ENCODE measurements at regions not wholly inside any gene's neighbourhood (a gene's known extent, or its start where the extent isn't known, plus 50 kb on each side); places are given as distances from the start of the nearest gene placed in this dataset.

GRCh38 chr5:8752595-8752994 is 793.3 kb downstream of the SEMA5A start:
- Mint-ChIP-seq H3K9me3 (peaks cover 9 to 10% of the 10 kb centered on the region in 2 donors), H3K36me3 (no peaks in the 10 kb centered on the region), H3K4me1 (no peaks in the 10 kb centered on the region), H3K4me3 (no peak overlapping the region), H3K27me3 (ENCODE audit: low read depth in 2 of 2) (no peaks in the 10 kb centered on the region), H3K27ac (no peak overlapping the region)
- ATAC-seq (no peak), DNase-seq (no peak)
- Histone ChIP-seq H3K36me3 (ENCODE audit: control insufficient read depth, insufficient read depth, low read length) (no peaks in the 10 kb centered on the region), H3K27me3 (ENCODE audit: control insufficient read depth, insufficient read depth, low read length) (no peaks in the 10 kb centered on the region), H3K4me1 (ENCODE audit: control insufficient read depth, insufficient read depth, low read length) (no peaks in the 10 kb centered on the region), H3K27ac (ENCODE audit: low read length) (no peak overlapping the region), H3K9me3 (ENCODE audit: control insufficient read depth, insufficient read depth, low read length) (peaks cover under 1% of the 10 kb centered on the region), H3K4me3 (ENCODE audit: low read length) (no peak overlapping the region)
- TF ChIP-seq, protein P1, sequence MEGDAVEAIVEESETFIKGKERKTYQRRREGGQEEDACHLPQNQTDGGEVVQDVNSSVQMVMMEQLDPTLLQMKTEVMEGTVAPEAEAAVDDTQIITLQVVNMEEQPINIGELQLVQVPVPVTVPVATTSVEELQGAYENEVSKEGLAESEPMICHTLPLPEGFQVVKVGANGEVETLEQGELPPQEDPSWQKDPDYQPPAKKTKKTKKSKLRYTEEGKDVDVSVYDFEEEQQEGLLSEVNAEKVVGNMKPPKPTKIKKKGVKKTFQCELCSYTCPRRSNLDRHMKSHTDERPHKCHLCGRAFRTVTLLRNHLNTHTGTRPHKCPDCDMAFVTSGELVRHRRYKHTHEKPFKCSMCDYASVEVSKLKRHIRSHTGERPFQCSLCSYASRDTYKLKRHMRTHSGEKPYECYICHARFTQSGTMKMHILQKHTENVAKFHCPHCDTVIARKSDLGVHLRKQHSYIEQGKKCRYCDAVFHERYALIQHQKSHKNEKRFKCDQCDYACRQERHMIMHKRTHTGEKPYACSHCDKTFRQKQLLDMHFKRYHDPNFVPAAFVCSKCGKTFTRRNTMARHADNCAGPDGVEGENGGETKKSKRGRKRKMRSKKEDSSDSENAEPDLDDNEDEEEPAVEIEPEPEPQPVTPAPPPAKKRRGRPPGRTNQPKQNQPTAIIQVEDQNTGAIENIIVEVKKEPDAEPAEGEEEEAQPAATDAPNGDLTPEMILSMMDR (IDR thresholded peaks at IDR 0.05): no peak
- WGBS (ENCODE audit: insufficient coverage): 83% methylated on average over 1 of the region's 1 CpG
- intact Hi-C loops (cut with micrococcal nuclease): no loop called here

- intact Hi-C loops (cut with micrococcal nuclease): no loop called here
- WGBS (ENCODE audit: insufficient coverage): 47% methylated on average over 1 of the region's 2 CpGs
- Histone ChIP-seq H3K27ac (ENCODE audit: low read length) (no peak overlapping the region), H3K9me3 (ENCODE audit: control insufficient read depth, insufficient read depth, low read length) (peaks cover 3% of the 10 kb centered on the region), H3K4me3 (ENCODE audit: low read length) (no peak overlapping the region), H3K36me3 (ENCODE audit: control insufficient read depth, insufficient read depth, low read length) (no peaks in the 10 kb centered on the region), H3K27me3 (ENCODE audit: control insufficient read depth, insufficient read depth, low read length) (no peaks in the 10 kb centered on the region), H3K4me1 (ENCODE audit: control insufficient read depth, insufficient read depth, low read length) (no peaks in the 10 kb centered on the region)
- DNase-seq (no peak), ATAC-seq (no peak)
- peaks cover 15 to 22% of the 10 kb centered on the region in 2 donors for H3K9me3 Mint-ChIP-seq
- TF ChIP-seq, protein P1 (IDR thresholded peaks at IDR 0.05): no peak
- no peak overlapping the region for H3K4me3 Mint-ChIP-seq
- no peaks in the 10 kb centered on the region for H3K27me3 Mint-ChIP-seq (ENCODE audit: low read depth in 2 of 2)
- no peak overlapping the region for H3K27ac Mint-ChIP-seq
- H3K36me3 Mint-ChIP-seq: no peaks in the 10 kb centered on the region
- no peaks in the 10 kb centered on the region for H3K4me1 Mint-ChIP-seq
Observed at GRCh38 chr5:8756498-8757084, 789.3 kb downstream of the SEMA5A start.

- Mint-ChIP-seq H3K4me1 (no peaks in the 10 kb centered on the region), H3K27me3 (ENCODE audit: low read depth in 2 of 2) (no peaks in the 10 kb centered on the region), H3K9me3 (peaks cover 15 to 16% of the 10 kb centered on the region in 2 donors), H3K27ac (no peak overlapping the region), H3K36me3 (no peaks in the 10 kb centered on the region), H3K4me3 (no peak overlapping the region)
- Histone ChIP-seq H3K4me3 (ENCODE audit: low read length) (no peak overlapping the region), H3K36me3 (ENCODE audit: control insufficient read depth, insufficient read depth, low read length) (no peaks in the 10 kb centered on the region), H3K4me1 (ENCODE audit: control insufficient read depth, insufficient read depth, low read length) (no peaks in the 10 kb centered on the region), H3K27me3 (ENCODE audit: control insufficient read depth, insufficient read depth, low read length) (no peaks in the 10 kb centered on the region), H3K9me3 (ENCODE audit: control insufficient read depth, insufficient read depth, low read length) (peaks cover 2% of the 10 kb centered on the region), H3K27ac (ENCODE audit: low read length) (no peak overlapping the region)
- intact Hi-C loops (cut with micrococcal nuclease): no loop called here
- ATAC-seq (no peak), DNase-seq (no peak)
- WGBS (ENCODE audit: insufficient coverage): 46% methylated on average over 2 of the region's 3 CpGs
- TF ChIP-seq, protein P1 (IDR thresholded peaks at IDR 0.05): no peak
Observed at GRCh38 chr5:8765886-8766285, 780.0 kb downstream of the SEMA5A start.

- no CpG with 5 or more reads among the region's 1 CpG for WGBS (ENCODE audit: insufficient coverage)
- no peak overlapping the region for H3K4me3 ChIP-seq (ENCODE audit: low read length)
- Mint-ChIP-seq H3K4me3 (no peak overlapping the region), H3K4me1 (no peaks in the 10 kb centered on the region), H3K36me3 (no peaks in the 10 kb centered on the region), H3K27me3 (ENCODE audit: low read depth in 2 of 2) (no peaks in the 10 kb centered on the region), H3K9me3 (peaks cover 13% of the 10 kb centered on the region in 2 donors), H3K27ac (no peak overlapping the region)
- H3K4me1 ChIP-seq (ENCODE audit: control insufficient read depth, insufficient read depth, low read length): no peaks in the 10 kb centered on the region
- peaks cover 2% of the 10 kb centered on the region for H3K9me3 ChIP-seq (ENCODE audit: control insufficient read depth, insufficient read depth, low read length)
- no peaks in the 10 kb centered on the region for H3K27me3 ChIP-seq (ENCODE audit: control insufficient read depth, insufficient read depth, low read length)
- H3K36me3 ChIP-seq (ENCODE audit: control insufficient read depth, insufficient read depth, low read length): no peaks in the 10 kb centered on the region
- intact Hi-C loops (cut with micrococcal nuclease): no loop called here
- no peak overlapping the region for H3K27ac ChIP-seq (ENCODE audit: low read length)
- ATAC-seq (no peak), DNase-seq (no peak)
- TF ChIP-seq, protein P1 (IDR thresholded peaks at IDR 0.05): no peak
Observed at GRCh38 chr5:8766448-8766847, 779.4 kb downstream of the SEMA5A start.

All from natural killer cell (primary cell).